ENCODE measurements at regions not wholly inside any gene's neighbourhood (a gene's known extent, or its start where the extent isn't known, plus 50 kb on each side); places are given as distances from the start of the nearest gene placed in this dataset.

GRCh38 chr2:151096235-151096634 lies 165.4 kb downstream of the RBM43 start (continued):
- TF ChIP-seq ESRRG (CRISPR knock-in tag; IDR thresholded peaks at IDR 0.05) (no peak), ZNF70 (CRISPR knock-in tag; IDR thresholded peaks at IDR 0.05) (no peak), ZC3H10 (CRISPR knock-in tag; IDR thresholded peaks at IDR 0.05) (no peak), PPARA (CRISPR knock-in tag; IDR thresholded peaks at IDR 0.05; ENCODE audit: borderline replicate concordance) (no peak), ZFP3 (CRISPR knock-in tag; IDR thresholded peaks at IDR 0.05) (no peak), RARB (CRISPR knock-in tag; IDR thresholded peaks at IDR 0.05) (no peak), SNAI2 (CRISPR knock-in tag; IDR thresholded peaks at IDR 0.05) (no peak), ZNF8 (CRISPR knock-in tag; IDR thresholded peaks at IDR 0.05) (no peak), TCF4 (CRISPR knock-in tag; IDR thresholded peaks at IDR 0.05; ENCODE audit: borderline replicate concordance) (no peak)
- TF ChIP-seq, protein P1, sequence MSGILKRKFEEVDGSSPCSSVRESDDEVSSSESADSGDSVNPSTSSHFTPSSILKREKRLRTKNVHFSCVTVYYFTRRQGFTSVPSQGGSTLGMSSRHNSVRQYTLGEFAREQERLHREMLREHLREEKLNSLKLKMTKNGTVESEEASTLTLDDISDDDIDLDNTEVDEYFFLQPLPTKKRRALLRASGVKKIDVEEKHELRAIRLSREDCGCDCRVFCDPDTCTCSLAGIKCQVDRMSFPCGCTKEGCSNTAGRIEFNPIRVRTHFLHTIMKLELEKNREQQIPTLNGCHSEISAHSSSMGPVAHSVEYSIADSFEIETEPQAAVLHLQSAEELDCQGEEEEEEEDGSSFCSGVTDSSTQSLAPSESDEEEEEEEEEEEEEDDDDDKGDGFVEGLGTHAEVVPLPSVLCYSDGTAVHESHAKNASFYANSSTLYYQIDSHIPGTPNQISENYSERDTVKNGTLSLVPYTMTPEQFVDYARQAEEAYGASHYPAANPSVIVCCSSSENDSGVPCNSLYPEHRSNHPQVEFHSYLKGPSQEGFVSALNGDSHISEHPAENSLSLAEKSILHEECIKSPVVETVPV (CRISPR knock-in tag; IDR thresholded peaks at IDR 0.05): no peak

DNA sequence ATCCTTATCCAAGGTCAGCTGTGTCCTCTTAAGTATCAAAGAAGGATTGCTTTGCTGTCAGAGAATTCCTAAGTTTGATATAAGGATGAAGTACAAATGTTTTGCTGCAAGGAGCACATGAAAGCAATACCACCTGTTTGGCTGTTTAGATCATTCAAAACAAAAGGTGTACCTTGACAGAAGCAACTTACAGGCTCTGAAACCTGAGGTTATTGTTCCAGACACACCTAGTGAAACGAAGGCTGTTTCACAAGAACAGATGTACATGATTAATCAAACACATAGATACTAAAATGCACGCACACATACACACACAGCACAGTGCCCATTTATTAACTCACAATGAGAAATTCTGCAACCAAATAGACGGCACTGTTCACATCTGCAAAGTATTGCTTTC lies 166.2 kb downstream of the RBM43 start:
- TF ChIP-seq, protein P2, sequence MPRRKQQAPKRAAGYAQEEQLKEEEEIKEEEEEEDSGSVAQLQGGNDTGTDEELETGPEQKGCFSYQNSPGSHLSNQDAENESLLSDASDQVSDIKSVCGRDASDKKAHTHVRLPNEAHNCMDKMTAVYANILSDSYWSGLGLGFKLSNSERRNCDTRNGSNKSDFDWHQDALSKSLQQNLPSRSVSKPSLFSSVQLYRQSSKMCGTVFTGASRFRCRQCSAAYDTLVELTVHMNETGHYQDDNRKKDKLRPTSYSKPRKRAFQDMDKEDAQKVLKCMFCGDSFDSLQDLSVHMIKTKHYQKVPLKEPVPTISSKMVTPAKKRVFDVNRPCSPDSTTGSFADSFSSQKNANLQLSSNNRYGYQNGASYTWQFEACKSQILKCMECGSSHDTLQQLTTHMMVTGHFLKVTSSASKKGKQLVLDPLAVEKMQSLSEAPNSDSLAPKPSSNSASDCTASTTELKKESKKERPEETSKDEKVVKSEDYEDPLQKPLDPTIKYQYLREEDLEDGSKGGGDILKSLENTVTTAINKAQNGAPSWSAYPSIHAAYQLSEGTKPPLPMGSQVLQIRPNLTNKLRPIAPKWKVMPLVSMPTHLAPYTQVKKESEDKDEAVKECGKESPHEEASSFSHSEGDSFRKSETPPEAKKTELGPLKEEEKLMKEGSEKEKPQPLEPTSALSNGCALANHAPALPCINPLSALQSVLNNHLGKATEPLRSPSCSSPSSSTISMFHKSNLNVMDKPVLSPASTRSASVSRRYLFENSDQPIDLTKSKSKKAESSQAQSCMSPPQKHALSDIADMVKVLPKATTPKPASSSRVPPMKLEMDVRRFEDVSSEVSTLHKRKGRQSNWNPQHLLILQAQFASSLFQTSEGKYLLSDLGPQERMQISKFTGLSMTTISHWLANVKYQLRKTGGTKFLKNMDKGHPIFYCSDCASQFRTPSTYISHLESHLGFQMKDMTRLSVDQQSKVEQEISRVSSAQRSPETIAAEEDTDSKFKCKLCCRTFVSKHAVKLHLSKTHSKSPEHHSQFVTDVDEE (CRISPR knock-in tag; IDR thresholded peaks at IDR 0.05): no peak
- no peak for TF ChIP-seq PPARA (CRISPR knock-in tag; IDR thresholded peaks at IDR 0.05; ENCODE audit: borderline replicate concordance)
- TF ChIP-seq, protein P3, sequence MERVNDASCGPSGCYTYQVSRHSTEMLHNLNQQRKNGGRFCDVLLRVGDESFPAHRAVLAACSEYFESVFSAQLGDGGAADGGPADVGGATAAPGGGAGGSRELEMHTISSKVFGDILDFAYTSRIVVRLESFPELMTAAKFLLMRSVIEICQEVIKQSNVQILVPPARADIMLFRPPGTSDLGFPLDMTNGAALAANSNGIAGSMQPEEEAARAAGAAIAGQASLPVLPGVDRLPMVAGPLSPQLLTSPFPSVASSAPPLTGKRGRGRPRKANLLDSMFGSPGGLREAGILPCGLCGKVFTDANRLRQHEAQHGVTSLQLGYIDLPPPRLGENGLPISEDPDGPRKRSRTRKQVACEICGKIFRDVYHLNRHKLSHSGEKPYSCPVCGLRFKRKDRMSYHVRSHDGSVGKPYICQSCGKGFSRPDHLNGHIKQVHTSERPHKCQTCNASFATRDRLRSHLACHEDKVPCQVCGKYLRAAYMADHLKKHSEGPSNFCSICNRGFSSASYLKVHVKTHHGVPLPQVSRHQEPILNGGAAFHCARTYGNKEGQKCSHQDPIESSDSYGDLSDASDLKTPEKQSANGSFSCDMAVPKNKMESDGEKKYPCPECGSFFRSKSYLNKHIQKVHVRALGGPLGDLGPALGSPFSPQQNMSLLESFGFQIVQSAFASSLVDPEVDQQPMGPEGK (CRISPR knock-in tag; IDR thresholded peaks at IDR 0.05; ENCODE audit: borderline replicate concordance): no peak
- no peak for TF ChIP-seq ZFP30 (CRISPR knock-in tag; IDR thresholded peaks at IDR 0.05)
- TF ChIP-seq ZNF8 (CRISPR knock-in tag; IDR thresholded peaks at IDR 0.05): no peak
- TF ChIP-seq GLIS3 (CRISPR knock-in tag; IDR thresholded peaks at IDR 0.05): no peak
- TF ChIP-seq ESRRG (CRISPR knock-in tag; IDR thresholded peaks at IDR 0.05): no peak
- no peak for TF ChIP-seq CREB5 (CRISPR knock-in tag; IDR thresholded peaks at IDR 0.05; ENCODE audit: low read depth)
- TF ChIP-seq RARB (CRISPR knock-in tag; IDR thresholded peaks at IDR 0.05): no peak
- no peak for ATAC-seq

DNA sequence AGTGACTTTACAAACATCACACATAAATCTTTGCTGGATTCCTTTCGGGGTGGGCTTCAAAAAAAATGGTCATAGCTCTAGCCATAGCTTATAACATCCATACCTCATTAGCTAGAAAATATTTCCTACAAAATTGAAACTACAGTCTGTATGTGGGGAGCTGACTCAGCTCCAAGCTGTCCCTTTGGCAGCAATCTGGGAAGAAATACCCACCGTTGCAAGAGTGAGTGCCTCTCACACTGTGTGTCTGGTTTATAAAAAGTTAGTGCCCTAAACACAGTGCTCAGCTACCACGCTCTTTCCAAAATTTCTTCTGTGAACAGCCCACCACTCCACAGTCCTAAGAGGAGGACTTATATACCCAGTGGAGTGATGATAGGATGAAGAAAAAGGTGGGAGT lies 170.1 kb downstream of the RBM43 start:
- TF ChIP-seq ISL1 (CRISPR knock-in tag; IDR thresholded peaks at IDR 0.05) (no peak), ZC3H10 (CRISPR knock-in tag; IDR thresholded peaks at IDR 0.05) (no peak), PPARA (CRISPR knock-in tag; IDR thresholded peaks at IDR 0.05; ENCODE audit: borderline replicate concordance) (no peak)
- TF ChIP-seq, protein P1 (CRISPR knock-in tag; IDR thresholded peaks at IDR 0.05): no peak

DNA sequence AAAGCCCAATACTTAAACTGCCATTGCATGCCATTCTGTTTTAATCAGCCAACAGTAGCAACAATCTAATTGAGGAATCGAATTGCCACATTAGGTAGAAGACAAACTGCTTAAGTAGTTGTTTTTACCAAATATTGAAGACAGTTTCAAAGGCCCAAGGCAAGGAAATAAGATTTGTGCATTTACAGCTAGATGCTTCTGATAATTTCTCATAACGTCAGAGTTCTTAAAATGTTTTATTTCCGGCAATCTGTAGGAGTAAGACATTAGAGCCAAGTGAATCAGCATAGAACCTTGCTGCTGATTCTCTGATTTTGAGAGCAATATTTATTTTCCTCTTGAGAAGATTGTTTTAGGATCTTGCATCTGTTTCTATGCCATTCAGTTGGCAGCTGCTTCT lies 174.3 kb downstream of the RBM43 start:
- TF ChIP-seq OSR1 (CRISPR knock-in tag; IDR thresholded peaks at IDR 0.05) (no peak), ZNF70 (CRISPR knock-in tag; IDR thresholded peaks at IDR 0.05) (no peak), PPARA (CRISPR knock-in tag; IDR thresholded peaks at IDR 0.05; ENCODE audit: borderline replicate concordance) (no peak), ZFP3 (CRISPR knock-in tag; IDR thresholded peaks at IDR 0.05) (no peak), GLIS3 (CRISPR knock-in tag; IDR thresholded peaks at IDR 0.05) (no peak), ARNTL (CRISPR knock-in tag; IDR thresholded peaks at IDR 0.05; ENCODE audit: borderline replicate concordance, low read depth) (no peak), ISL1 (CRISPR knock-in tag; IDR thresholded peaks at IDR 0.05) (no peak)
- TF ChIP-seq, protein P2 (CRISPR knock-in tag; IDR thresholded peaks at IDR 0.05): no peak
- ATAC-seq: no peak

More for the DNA sequence above, 170.1 kb downstream of the RBM43 start:
- no peak for ATAC-seq
